Mesendoderm (in vitro differentiated cells): ENCODE measurements at regions not wholly inside any gene's neighbourhood (a gene's known extent, or its start where the extent isn't known, plus 50 kb on each side); places are given as distances from the start of the nearest gene placed in this dataset.

Source experiments
- DNase-seq: peaks from one replicate; pipeline ENCODE4 v3.0.0; 2013
- H2AK5ac ChIP-seq: 2 replicates; pipeline ENCODE4 v1.6.1; 2013; ENCODE audit warnings: low read length, inconsistent platforms
- H2BK120ac ChIP-seq: 2 replicates; pipeline ENCODE4 v1.6.1; 2013; ENCODE audit warnings: low read depth, mild to moderate bottlenecking, low read length, moderate library complexity, mixed read lengths
- H2BK15ac ChIP-seq: replicated peaks from 2 replicates; pipeline ENCODE4 v1.6.1; 2013; ENCODE audit warnings: low read depth, mild to moderate bottlenecking, moderate library complexity
- H2BK5ac ChIP-seq: 2 replicates; pipeline ENCODE4 v1.6.1; 2013; ENCODE audit warnings: low read length, inconsistent platforms
- H3K18ac ChIP-seq: 2 replicates; pipeline ENCODE4 v1.6.1; 2013; ENCODE audit warnings: mild to moderate bottlenecking, low read length, mixed read lengths
- H3K23ac ChIP-seq: one replicate; pipeline ENCODE4 v1.6.1; 2013; ENCODE audit warnings: low read length
- H3K27ac ChIP-seq: 2 replicates; pipeline ENCODE4 v1.5.1; 2013; ENCODE audit warnings: low read depth, mild to moderate bottlenecking, inconsistent platforms, low read length, moderate library complexity
- H3K27me3 ChIP-seq: 2 replicates; pipeline ENCODE4 v1.6.1; 2013; ENCODE audit warnings: low read length, control low read depth, mild to moderate bottlenecking, inconsistent platforms; ENCODE audit not compliant: insufficient read depth, poor library complexity
- H3K36me3 ChIP-seq: 2 replicates; pipeline ENCODE4 v1.6.1; 2013; ENCODE audit warnings: low read length, inconsistent platforms; ENCODE audit not compliant: control insufficient read depth, insufficient read depth
- H3K4ac ChIP-seq: one replicate; pipeline ENCODE4 v1.6.1; 2013; ENCODE audit warnings: low read depth, mild to moderate bottlenecking, low read length, moderate library complexity
- H3K4me1 ChIP-seq: 2 replicates; pipeline ENCODE4 v1.6.1; 2013; ENCODE audit warnings: low read depth, low read length, inconsistent platforms; ENCODE audit not compliant: control insufficient read depth
- H3K4me2 ChIP-seq: 2 replicates; pipeline ENCODE4 v1.6.1; 2013; ENCODE audit warnings: low read length
- H3K4me3 ChIP-seq: 2 replicates; pipeline ENCODE4 v1.5.1; 2013; ENCODE audit warnings: mild to moderate bottlenecking, low read length
- H3K56ac ChIP-seq: one replicate; pipeline ENCODE4 v1.6.1; 2013; ENCODE audit warnings: low read length
- H3K79me1 ChIP-seq: 2 replicates; pipeline ENCODE4 v1.6.1; 2013; ENCODE audit warnings: low read length, inconsistent platforms
- H3K79me2 ChIP-seq: 2 replicates; pipeline ENCODE4 v1.6.1; 2013; ENCODE audit warnings: mild to moderate bottlenecking, low read length; ENCODE audit not compliant: control insufficient read depth, insufficient read depth
- H3K9ac ChIP-seq: 2 replicates; pipeline ENCODE4 v1.6.1; 2013; ENCODE audit warnings: low read length, inconsistent platforms
- H4K5ac ChIP-seq: one replicate; pipeline ENCODE4 v1.6.1; 2013; ENCODE audit warnings: low read length
- H4K8ac ChIP-seq: one replicate; pipeline ENCODE4 v1.6.1; 2013; ENCODE audit warnings: low read depth, mild to moderate bottlenecking, control low read depth, low read length, moderate library complexity
- WGBS: extraction: QIAGEN DNeasy Blood & Tissue Kit; methylation state at CpG from one replicate; pipeline ENCODE4 v1.1.7; 2013; ENCODE audit warnings: low lambda C conversion rate, missing lambda C conversion rate; ENCODE audit not compliant: insufficient coverage; ENCODE audit errors: extremely low coverage; 5-methylcytosine and 5-hydroxymethylcytosine counted together

- Histone ChIP-seq H2BK5ac (no peak overlapping the region), H2BK15ac (no peak overlapping the region), H3K4me3 (no peak overlapping the region), H3K36me3 (no peaks in the 10 kb centered on the region), H3K27ac (no peak overlapping the region), H3K56ac (no peak overlapping the region), H4K5ac (no peak overlapping the region), H2AK5ac (no peak overlapping the region), H3K9ac (no peak overlapping the region), H3K23ac (no peak overlapping the region), H3K4me1 (no peaks in the 10 kb centered on the region), H3K79me1 (no peaks in the 10 kb centered on the region), H3K79me2 (no peaks in the 10 kb centered on the region), H3K4ac (no peak overlapping the region), H3K18ac (no peak overlapping the region), H3K4me2 (no peak overlapping the region), H2BK120ac (no peak overlapping the region), H3K27me3 (no peaks in the 10 kb centered on the region), H4K8ac (no peak overlapping the region)
- no peak for DNase-seq
- WGBS = no CpG with 5 or more reads among the region's 2 CpGs
These were observed 1342.1 kb upstream of the C9orf72 start for GRCh38 chr9:28915202-28915930.

GRCh38 chr9:28916348-28916747 lies 1343.1 kb upstream of the C9orf72 start:
- WGBS = no CpG with 5 or more reads among the region's 3 CpGs
- no peak overlapping the region for H2BK15ac ChIP-seq

GRCh38 chr9:28921857-28922500 lies 1348.7 kb upstream of the C9orf72 start:
- no peak overlapping the region for H3K9ac ChIP-seq
- H4K8ac ChIP-seq = no peak overlapping the region
- WGBS = no CpG with 5 or more reads among the region's 3 CpGs
- DNase-seq = no peak
- H3K23ac ChIP-seq = no peak overlapping the region
- no peak overlapping the region for H2BK120ac ChIP-seq
- H3K27me3 ChIP-seq = no peaks in the 10 kb centered on the region
- no peaks in the 10 kb centered on the region for H3K36me3 ChIP-seq
- no peaks in the 10 kb centered on the region for H3K79me2 ChIP-seq
- no peak overlapping the region for H2AK5ac ChIP-seq
- no peak overlapping the region for H3K27ac ChIP-seq
- no peaks in the 10 kb centered on the region for H3K4me1 ChIP-seq
- no peak overlapping the region for H3K4me3 ChIP-seq
- H3K4me2 ChIP-seq = no peak overlapping the region
- no peak overlapping the region for H3K18ac ChIP-seq
- no peak overlapping the region for H2BK5ac ChIP-seq
- H2BK15ac ChIP-seq = no peak overlapping the region
- H3K79me1 ChIP-seq = no peaks in the 10 kb centered on the region
- H3K56ac ChIP-seq = no peak overlapping the region
- H4K5ac ChIP-seq = no peak overlapping the region
- H3K4ac ChIP-seq = no peak overlapping the region

More at GRCh38 chr9:28916348-28916747, 1343.1 kb upstream of the C9orf72 start:
- Histone ChIP-seq H3K4me1 (no peaks in the 10 kb centered on the region), H2BK5ac (no peak overlapping the region), H3K23ac (no peak overlapping the region), H3K79me1 (no peaks in the 10 kb centered on the region), H3K4me3 (no peak overlapping the region), H3K9ac (no peak overlapping the region), H4K8ac (no peak overlapping the region), H3K18ac (no peak overlapping the region), H3K4me2 (no peak overlapping the region), H2AK5ac (no peak overlapping the region), H3K79me2 (no peaks in the 10 kb centered on the region), H3K56ac (no peak overlapping the region), H3K36me3 (no peaks in the 10 kb centered on the region), H3K27ac (no peak overlapping the region), H3K27me3 (no peaks in the 10 kb centered on the region), H4K5ac (no peak overlapping the region), H2BK120ac (no peak overlapping the region), H3K4ac (no peak overlapping the region)
- DNase-seq = peak; percentile 53

- Histone ChIP-seq H3K79me1 (no peaks in the 10 kb centered on the region), H2BK15ac (no peak overlapping the region), H2AK5ac (no peak overlapping the region), H4K5ac (no peak overlapping the region), H3K18ac (no peak overlapping the region), H3K36me3 (no peaks in the 10 kb centered on the region), H3K23ac (no peak overlapping the region), H3K56ac (no peak overlapping the region), H3K27me3 (no peaks in the 10 kb centered on the region), H3K4me1 (no peaks in the 10 kb centered on the region), H2BK5ac (no peak overlapping the region), H4K8ac (no peak overlapping the region), H3K79me2 (no peaks in the 10 kb centered on the region), H2BK120ac (no peak overlapping the region), H3K4me2 (no peak overlapping the region), H3K4me3 (no peak overlapping the region), H3K4ac (no peak overlapping the region), H3K9ac (no peak overlapping the region), H3K27ac (no peak overlapping the region)
- no peak for DNase-seq
- WGBS = no CpG with 5 or more reads among the region's 4 CpGs
These were observed 1349.6 kb upstream of the C9orf72 start for GRCh38 chr9:28922891-28923290.

- H3K27ac ChIP-seq = no peak overlapping the region
- H3K4me2 ChIP-seq = no peak overlapping the region
- no peaks in the 10 kb centered on the region for H3K79me2 ChIP-seq
- WGBS = no CpG with 5 or more reads among the region's 3 CpGs
- DNase-seq = no peak
- H3K9ac ChIP-seq = no peak overlapping the region
- H4K5ac ChIP-seq = no peak overlapping the region
- H3K4me1 ChIP-seq = no peaks in the 10 kb centered on the region
- no peak overlapping the region for H3K18ac ChIP-seq
- no peak overlapping the region for H2BK5ac ChIP-seq
- H3K4ac ChIP-seq = no peak overlapping the region
- no peaks in the 10 kb centered on the region for H3K36me3 ChIP-seq
- H2AK5ac ChIP-seq = no peak overlapping the region
- H3K23ac ChIP-seq = no peak overlapping the region
- no peak overlapping the region for H2BK120ac ChIP-seq
- no peaks in the 10 kb centered on the region for H3K27me3 ChIP-seq
- no peak overlapping the region for H3K4me3 ChIP-seq
- H3K79me1 ChIP-seq = no peaks in the 10 kb centered on the region
- H4K8ac ChIP-seq = no peak overlapping the region
- H2BK15ac ChIP-seq = no peak overlapping the region
- no peak overlapping the region for H3K56ac ChIP-seq
These were observed 1350.1 kb upstream of the C9orf72 start for GRCh38 chr9:28923351-28923750.
